Peyer's patch (tissue), 4 donors: ENCODE measurements at regions not wholly inside any gene's neighbourhood (a gene's known extent, or its start where the extent isn't known, plus 50 kb on each side); places are given as distances from the start of the nearest gene placed in this dataset.

Source experiments
- CTCF ChIP-seq, 6 experiments: fragments of 450-650 bp in 4 of 6; fragments of 200-600 bp in 2 of 6; sonication (generic) in 1 of 6; IDR thresholded peaks; one replicate each; pipeline ENCODE4 v1.5.1; 2017 to 2019; ENCODE audit warnings: antibody characterized with exemption in 6 of 6, mild to moderate bottlenecking in 3 of 6, moderate library complexity in 1 of 6
- POLR2A ChIP-seq, 2 donors: fragments of 450-650 bp; IDR thresholded peaks; one replicate each; pipeline ENCODE4 v1.5.1; 2017; ENCODE audit warnings: antibody characterized with exemption in 2 of 2, mild to moderate bottlenecking in 2 of 2, moderate library complexity in 2 of 2

DNA sequence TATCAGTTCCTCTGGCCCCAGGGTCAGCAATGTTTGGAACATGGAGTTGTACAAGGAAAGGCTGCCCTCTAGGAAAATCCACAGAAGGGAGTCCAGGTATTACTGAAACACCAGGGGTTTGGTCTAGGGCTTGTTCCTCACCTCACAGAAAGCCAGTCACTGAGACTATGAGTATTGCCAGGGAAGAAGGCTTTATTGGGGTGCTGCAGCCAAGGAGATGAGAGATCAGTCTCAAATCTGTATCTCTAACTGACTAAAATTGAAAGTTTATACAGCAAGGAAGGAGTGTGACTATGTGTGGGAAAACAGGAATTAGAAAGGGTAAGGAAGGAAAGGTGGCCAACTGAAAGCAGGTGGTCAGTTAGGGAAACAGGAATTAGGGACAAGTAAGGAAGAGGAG, 172.3 kb downstream of the LYPLAL1 start:
- TF ChIP-seq POLR2A (IDR thresholded peaks at IDR 0.05), result no peak
- no peak for TF ChIP-seq CTCF (IDR thresholded peaks at IDR 0.05)
